H1 (cell line): ENCODE measurements at regions not wholly inside any gene's neighbourhood (a gene's known extent, or its start where the extent isn't known, plus 50 kb on each side); places are given as distances from the start of the nearest gene placed in this dataset.

ENCODE experiments used
- CTCF ChIP-seq, 3 experiments: IDR thresholded peaks; 1 replicate in 2 of 3; 2 replicates in 1 of 3; pipeline versions ENCODE4 v1.5.1 to v1.6.1; 2011; ENCODE audit warnings: low read length in 3 of 3, mild to moderate bottlenecking in 3 of 3, inconsistent platforms in 2 of 3, low read depth in 1 of 3, moderate library complexity in 1 of 3; ENCODE audit not compliant: insufficient read depth in 1 of 3; ENCODE audit errors: control extremely low read depth in 1 of 3
- EP300 ChIP-seq, 2 experiments: IDR thresholded peaks; 1 replicate in 1 of 2; 2 replicates in 1 of 2; pipeline ENCODE4 v1.6.1; 2011 to 2012; ENCODE audit warnings: low read depth in 2 of 2, low read length in 2 of 2, mild to moderate bottlenecking in 2 of 2, borderline replicate concordance in 1 of 2, inconsistent platforms in 1 of 2, moderate library complexity in 1 of 2
- EZH2 ChIP-seq: fragments of 200-600 bp; sonication (generic); IDR thresholded peaks from 2 replicates; pipeline ENCODE4 v1.7.1; 2012; ENCODE audit warnings: low read depth, mild to moderate bottlenecking, moderate library complexity, low read length, inconsistent platforms; ENCODE audit not compliant: severe bottlenecking
- JUN ChIP-seq: IDR thresholded peaks from 2 replicates; pipeline ENCODE4 v1.6.1; 2011; ENCODE audit warnings: low read depth, mild to moderate bottlenecking, improper control_type of control experiment, low read length
- NRF1 ChIP-seq: IDR thresholded peaks from 2 replicates; pipeline ENCODE4 v1.6.1; 2011; ENCODE audit warnings: mild to moderate bottlenecking, low read depth, low read length, improper control_type of control experiment
- POLR2A ChIP-seq, 2 experiments: IDR thresholded peaks; 1 replicate in 1 of 2; 2 replicates in 1 of 2; pipeline ENCODE4 v1.6.1; 2011; ENCODE audit warnings: low read depth in 2 of 2, low read length in 2 of 2, mild to moderate bottlenecking in 2 of 2; ENCODE audit errors: control extremely low read depth in 1 of 2
- POLR2AphosphoS5 ChIP-seq: IDR thresholded peaks from 2 replicates; pipeline ENCODE4 v1.6.1; 2011; ENCODE audit warnings: low read depth, low read length
- POU5F1 ChIP-seq: IDR thresholded peaks from 2 replicates; pipeline ENCODE4 v1.6.1; 2011; ENCODE audit warnings: low read depth, mild to moderate bottlenecking, low read length, moderate library complexity
- SIN3A ChIP-seq, 2 experiments: IDR thresholded peaks in 1 of 2; conservative IDR thresholded peaks in 1 of 2; 2 replicates each; pipeline ENCODE4 v1.6.1; 2011 to 2012; ENCODE audit warnings: low read length in 2 of 2, improper control_type of control experiment in 1 of 2, low read depth in 1 of 2, mild to moderate bottlenecking in 1 of 2
- TAF1 ChIP-seq: IDR thresholded peaks from 2 replicates; pipeline ENCODE4 v1.6.1; 2011; ENCODE audit warnings: mild to moderate bottlenecking, low read depth, low read length
- YY1 ChIP-seq: IDR thresholded peaks from 2 replicates; pipeline ENCODE4 v1.6.1; 2011; ENCODE audit warnings: low read depth, mild to moderate bottlenecking, low read length

- TF ChIP-seq POU5F1 (no peak), EZH2 (no peak), YY1 (no peak), EP300 (IDR thresholded peaks at IDR 0.05; ENCODE audit: borderline replicate concordance in 1 of 2, low read depth in 2 of 2, low read length in 2 of 2) (no peak), POLR2AphosphoS5 (no peak), POLR2A (IDR thresholded peaks at IDR 0.05; ENCODE audit: control extremely low read depth in 1 of 2, low read depth in 2 of 2, low read length in 2 of 2) (no peak), SIN3A (conservative IDR thresholded peaks at IDR 0.05 in 1 of 2, IDR thresholded peaks at IDR 0.05 in 1 of 2; ENCODE audit: low read depth in 1 of 2, low read length in 2 of 2) (no peak), CTCF (IDR thresholded peaks at IDR 0.05; ENCODE audit: control extremely low read depth in 1 of 3, insufficient read depth in 1 of 3, low read depth in 1 of 3, low read length in 3 of 3) (no peak), NRF1 (no peak), JUN (no peak), TAF1 (no peak)
Measured at GRCh38 chr1:82318265-82318664, 517.5 kb downstream of the ADGRL2 start.
